NCI-H748 (cell line): ENCODE measurements at regions not wholly inside any gene's neighbourhood (a gene's known extent, or its start where the extent isn't known, plus 50 kb on each side); places are given as distances from the start of the nearest gene placed in this dataset.
A peak's percentile ranks its signal among the peaks of the same experiment; 100 is the strongest.

Source experiments
- DNase-seq: peaks from one replicate; lab custom pipeline; 2025; ENCODE audit not compliant: unreplicated experiment; lab: John Stamatoyannopoulos, UW

GRCh38 chr3:161990036-161990435 is 493.4 kb downstream of the OTOL1 start:
- DNase-seq = no peak

GRCh38 chr3:161991901-161992540 is 495.4 kb downstream of the OTOL1 start:
- no peak for DNase-seq

- DNase-seq = no peak
These were observed 503.2 kb downstream of the OTOL1 start for GRCh38 chr3:161999846-162000245.

- DNase-seq = no peak
These were observed 511.1 kb downstream of the OTOL1 start for GRCh38 chr3:162007722-162008121.

GRCh38 chr3:162012633-162013032 is 516.0 kb downstream of the OTOL1 start:
- no peak for DNase-seq

- DNase-seq = no peak
These were observed 517.7 kb downstream of the OTOL1 start for GRCh38 chr3:162014284-162014683.

GRCh38 chr3:162015856-162016255 is 519.2 kb downstream of the OTOL1 start:
- no peak for DNase-seq

GRCh38 chr3:162019817-162020216 is 523.2 kb downstream of the OTOL1 start:
- peak; percentile 3 for DNase-seq

- DNase-seq = no peak
These were observed 524.6 kb downstream of the OTOL1 start for GRCh38 chr3:162021206-162021605.

GRCh38 chr3:162022911-162023310 is 526.3 kb downstream of the OTOL1 start:
- DNase-seq = peak; percentile 75

- DNase-seq = no peak
These were observed 533.1 kb downstream of the OTOL1 start for GRCh38 chr3:162029736-162030135.

GRCh38 chr3:162034368-162034767 is 537.8 kb downstream of the OTOL1 start:
- DNase-seq = no peak

- no peak for DNase-seq
These were observed 545.0 kb downstream of the OTOL1 start for GRCh38 chr3:162041622-162042021.

- no peak for DNase-seq
These were observed 556.0 kb downstream of the OTOL1 start for GRCh38 chr3:162052636-162053035.

GRCh38 chr3:162072656-162073164 is 576.1 kb downstream of the OTOL1 start:
- peak; percentile 61 for DNase-seq

- DNase-seq = no peak
These were observed 576.9 kb downstream of the OTOL1 start for GRCh38 chr3:162073422-162073975.

- DNase-seq = no peak
These were observed 580.5 kb downstream of the OTOL1 start for GRCh38 chr3:162077108-162077507.

GRCh38 chr3:162082516-162082915 is 585.9 kb downstream of the OTOL1 start:
- no peak for DNase-seq

GRCh38 chr3:162087361-162087760 is 590.8 kb downstream of the OTOL1 start:
- no peak for DNase-seq

- DNase-seq = no peak
These were observed 596.1 kb downstream of the OTOL1 start for GRCh38 chr3:162092751-162093150.

- no peak for DNase-seq
These were observed 597.7 kb downstream of the OTOL1 start for GRCh38 chr3:162094301-162094700.

- DNase-seq = no peak
These were observed 600.3 kb downstream of the OTOL1 start for GRCh38 chr3:162096874-162097273.

GRCh38 chr3:162103808-162104207 is 607.2 kb downstream of the OTOL1 start:
- DNase-seq = no peak
